GM23338 (cell line): ENCODE measurements at regions not wholly inside any gene's neighbourhood (a gene's known extent, or its start where the extent isn't known, plus 50 kb on each side); places are given as distances from the start of the nearest gene placed in this dataset.

ENCODE experiments used
- ATAC-seq: fragments of 200-7000 bp; cut with Tn5 transposase; 3 replicates; pipeline ENCODE4 v1.9.1; 2020
- DNase-seq: peaks from one replicate; pipeline ENCODE4 v3.0.0-alpha.2; 2015; ENCODE audit warnings: low spot score
- H2AFZ ChIP-seq: fragments of 200-600 bp; sonication (generic); 2 replicates; pipeline ENCODE4 v1.8.0; 2016; ENCODE audit warnings: antibody characterized with exemption, mild to moderate bottlenecking, moderate library complexity
- H3F3A ChIP-seq: fragments of 200-600 bp; sonication (generic); replicated peaks from 2 replicates; pipeline ENCODE4 v1.8.0; 2017; ENCODE audit warnings: antibody characterized with exemption, mixed run types, low read depth
- H3K27ac ChIP-seq: fragments of 200-600 bp; sonication (generic); 2 replicates; pipeline ENCODE4 v1.6.1; 2016; ENCODE audit warnings: low read depth
- H3K27me3 ChIP-seq: fragments of 200-600 bp; sonication (generic); 2 replicates; pipeline ENCODE4 v1.8.0; 2016; ENCODE audit warnings: mild to moderate bottlenecking, mixed run types, moderate library complexity; ENCODE audit not compliant: insufficient read depth
- H3K36me3 ChIP-seq: fragments of 200-600 bp; sonication (generic); 2 replicates; pipeline ENCODE4 v1.8.0; 2016; ENCODE audit warnings: mild to moderate bottlenecking; ENCODE audit not compliant: insufficient read depth
- H3K4me1 ChIP-seq: fragments of 200-600 bp; sonication (generic); 2 replicates; pipeline ENCODE4 v1.8.0; 2016; ENCODE audit warnings: mild to moderate bottlenecking, moderate library complexity; ENCODE audit not compliant: insufficient read depth
- H3K4me2 ChIP-seq: fragments of 200-600 bp; sonication (generic); 2 replicates; pipeline ENCODE4 v1.7.1; 2017; ENCODE audit warnings: mixed run types
- H3K4me3 ChIP-seq: fragments of 200-600 bp; sonication (generic); 2 replicates; pipeline ENCODE4 v1.6.1; 2016; ENCODE audit warnings: mixed run types
- H3K79me2 ChIP-seq: fragments of 200-600 bp; sonication (generic); replicated peaks from 2 replicates; pipeline ENCODE4 v1.8.0; 2017; ENCODE audit warnings: mild to moderate bottlenecking; ENCODE audit not compliant: insufficient read depth
- H3K9me2 ChIP-seq: fragments of 200-600 bp; sonication (generic); 2 replicates; pipeline ENCODE4 v1.8.0; 2017; ENCODE audit not compliant: insufficient read depth
- H4K20me1 ChIP-seq: fragments of 200-600 bp; sonication (generic); replicated peaks from 2 replicates; pipeline ENCODE4 v1.8.0; 2017; ENCODE audit warnings: mild to moderate bottlenecking; ENCODE audit not compliant: insufficient read depth
- H3K27ac Mint-ChIP-seq: 2 replicates; pipeline ENCODE4 v1.8.0; 2020; ENCODE audit warnings: inconsistent platforms, mild to moderate bottlenecking, moderate library complexity, mixed read lengths
- H3K27me3 Mint-ChIP-seq: 3 replicates; pipeline ENCODE4 v1.8.0; 2022; ENCODE audit warnings: low read depth, mild to moderate bottlenecking, moderate library complexity, mixed read lengths, inconsistent platforms; ENCODE audit not compliant: insufficient read depth, poor library complexity
- H3K36me3 Mint-ChIP-seq: 3 replicates; pipeline ENCODE4 v1.8.0; 2021; ENCODE audit warnings: low read depth, mild to moderate bottlenecking, inconsistent platforms, moderate library complexity, mixed read lengths
- H3K4me1 Mint-ChIP-seq: 3 replicates; pipeline ENCODE4 v1.8.0; 2020; ENCODE audit warnings: mild to moderate bottlenecking, inconsistent platforms, mixed read lengths
- H3K4me3 Mint-ChIP-seq: 3 replicates; pipeline ENCODE4 v1.8.0; 2021; ENCODE audit warnings: moderate library complexity, mild to moderate bottlenecking, inconsistent platforms, mixed read lengths
- H3K9me3 Mint-ChIP-seq: 3 replicates; pipeline ENCODE4 v1.8.0; 2020; ENCODE audit warnings: moderate library complexity, mild to moderate bottlenecking, inconsistent platforms, mixed read lengths
- CREB1 ChIP-seq: fragments of 250-450 bp; sonication (Bioruptor Pico); IDR thresholded peaks from 2 replicates; pipeline ENCODE4 v1.5.0; 2020; ENCODE audit warnings: low read depth, mild to moderate bottlenecking, moderate library complexity
- EZH2phosphoT487 ChIP-seq: fragments of 200-600 bp; sonication (generic); IDR thresholded peaks from one replicate; pipeline ENCODE4 v1.8.1; 2018; ENCODE audit warnings: antibody characterized with exemption; ENCODE audit not compliant: unreplicated experiment
- JUNB ChIP-seq: IDR thresholded peaks from one replicate; pipeline ENCODE4 v1.6.1; 2016; ENCODE audit warnings: antibody characterized with exemption; ENCODE audit not compliant: unreplicated experiment
- NANOG ChIP-seq: IDR thresholded peaks from 2 replicates; pipeline ENCODE4 v1.6.1; 2016; ENCODE audit warnings: antibody characterized with exemption, borderline replicate concordance
- POLR2AphosphoS5 ChIP-seq: IDR thresholded peaks from 2 replicates; pipeline ENCODE4 v1.6.1; 2016; ENCODE audit warnings: antibody characterized with exemption, low read depth
- REST ChIP-seq: IDR thresholded peaks from one replicate; pipeline ENCODE4 v1.6.1; 2018; ENCODE audit warnings: antibody characterized with exemption; ENCODE audit not compliant: unreplicated experiment
- STAT1 ChIP-seq: IDR thresholded peaks from one replicate; pipeline ENCODE4 v1.6.1; 2016; ENCODE audit warnings: antibody characterized with exemption; ENCODE audit not compliant: unreplicated experiment
- ZNF114 ChIP-seq: fragments of 250-450 bp; sonication (Bioruptor Pico); IDR thresholded peaks from 2 replicates; pipeline ENCODE4 v1.5.0; 2020; ENCODE audit warnings: mild to moderate bottlenecking, moderate library complexity
- ZNF331 ChIP-seq: fragments of 250-450 bp; sonication (Bioruptor Pico); IDR thresholded peaks from 2 replicates; pipeline ENCODE4 v1.5.0; 2020; ENCODE audit warnings: low read depth, mild to moderate bottlenecking, moderate library complexity
- TF ChIP-seq, protein P1 (sequence below): fragments of 250-450 bp; sonication (Bioruptor Pico); IDR thresholded peaks from 2 replicates; pipeline ENCODE4 v1.5.0; 2020; ENCODE audit warnings: mild to moderate bottlenecking, moderate library complexity
- TF ChIP-seq, protein P2 (sequence below), 2 experiments: fragments of 200-600 bp in 1 of 2; sonication (generic) in 1 of 2; conservative IDR thresholded peaks; 2 replicates each; pipeline versions ENCODE4 v1.5.1 to v1.6.1; 2016 to 2017; ENCODE audit warnings: antibody characterized with exemption in 2 of 2, low read depth in 2 of 2, mild to moderate bottlenecking in 2 of 2, moderate library complexity in 1 of 2

DNA sequence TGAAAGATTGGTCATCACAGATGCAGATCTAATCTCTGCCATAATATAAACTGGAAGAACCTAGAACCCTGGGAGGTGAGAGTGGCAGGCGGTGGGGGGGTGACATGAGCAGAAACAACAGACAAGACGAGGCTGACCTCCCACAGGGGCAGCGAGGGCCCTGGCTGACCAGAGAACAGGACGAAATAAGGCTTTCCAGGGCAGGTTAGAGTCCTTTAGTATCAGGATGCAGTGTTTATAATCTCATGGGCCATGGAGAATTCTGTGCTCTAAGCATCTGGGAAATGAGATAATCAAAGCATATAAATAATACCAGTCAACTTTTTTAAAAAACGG is 102.7 kb upstream of the BCL2L14 start:
- no peak for ATAC-seq
- no peak for TF ChIP-seq POLR2AphosphoS5
- no peak for TF ChIP-seq JUNB
- TF ChIP-seq, protein P1, sequence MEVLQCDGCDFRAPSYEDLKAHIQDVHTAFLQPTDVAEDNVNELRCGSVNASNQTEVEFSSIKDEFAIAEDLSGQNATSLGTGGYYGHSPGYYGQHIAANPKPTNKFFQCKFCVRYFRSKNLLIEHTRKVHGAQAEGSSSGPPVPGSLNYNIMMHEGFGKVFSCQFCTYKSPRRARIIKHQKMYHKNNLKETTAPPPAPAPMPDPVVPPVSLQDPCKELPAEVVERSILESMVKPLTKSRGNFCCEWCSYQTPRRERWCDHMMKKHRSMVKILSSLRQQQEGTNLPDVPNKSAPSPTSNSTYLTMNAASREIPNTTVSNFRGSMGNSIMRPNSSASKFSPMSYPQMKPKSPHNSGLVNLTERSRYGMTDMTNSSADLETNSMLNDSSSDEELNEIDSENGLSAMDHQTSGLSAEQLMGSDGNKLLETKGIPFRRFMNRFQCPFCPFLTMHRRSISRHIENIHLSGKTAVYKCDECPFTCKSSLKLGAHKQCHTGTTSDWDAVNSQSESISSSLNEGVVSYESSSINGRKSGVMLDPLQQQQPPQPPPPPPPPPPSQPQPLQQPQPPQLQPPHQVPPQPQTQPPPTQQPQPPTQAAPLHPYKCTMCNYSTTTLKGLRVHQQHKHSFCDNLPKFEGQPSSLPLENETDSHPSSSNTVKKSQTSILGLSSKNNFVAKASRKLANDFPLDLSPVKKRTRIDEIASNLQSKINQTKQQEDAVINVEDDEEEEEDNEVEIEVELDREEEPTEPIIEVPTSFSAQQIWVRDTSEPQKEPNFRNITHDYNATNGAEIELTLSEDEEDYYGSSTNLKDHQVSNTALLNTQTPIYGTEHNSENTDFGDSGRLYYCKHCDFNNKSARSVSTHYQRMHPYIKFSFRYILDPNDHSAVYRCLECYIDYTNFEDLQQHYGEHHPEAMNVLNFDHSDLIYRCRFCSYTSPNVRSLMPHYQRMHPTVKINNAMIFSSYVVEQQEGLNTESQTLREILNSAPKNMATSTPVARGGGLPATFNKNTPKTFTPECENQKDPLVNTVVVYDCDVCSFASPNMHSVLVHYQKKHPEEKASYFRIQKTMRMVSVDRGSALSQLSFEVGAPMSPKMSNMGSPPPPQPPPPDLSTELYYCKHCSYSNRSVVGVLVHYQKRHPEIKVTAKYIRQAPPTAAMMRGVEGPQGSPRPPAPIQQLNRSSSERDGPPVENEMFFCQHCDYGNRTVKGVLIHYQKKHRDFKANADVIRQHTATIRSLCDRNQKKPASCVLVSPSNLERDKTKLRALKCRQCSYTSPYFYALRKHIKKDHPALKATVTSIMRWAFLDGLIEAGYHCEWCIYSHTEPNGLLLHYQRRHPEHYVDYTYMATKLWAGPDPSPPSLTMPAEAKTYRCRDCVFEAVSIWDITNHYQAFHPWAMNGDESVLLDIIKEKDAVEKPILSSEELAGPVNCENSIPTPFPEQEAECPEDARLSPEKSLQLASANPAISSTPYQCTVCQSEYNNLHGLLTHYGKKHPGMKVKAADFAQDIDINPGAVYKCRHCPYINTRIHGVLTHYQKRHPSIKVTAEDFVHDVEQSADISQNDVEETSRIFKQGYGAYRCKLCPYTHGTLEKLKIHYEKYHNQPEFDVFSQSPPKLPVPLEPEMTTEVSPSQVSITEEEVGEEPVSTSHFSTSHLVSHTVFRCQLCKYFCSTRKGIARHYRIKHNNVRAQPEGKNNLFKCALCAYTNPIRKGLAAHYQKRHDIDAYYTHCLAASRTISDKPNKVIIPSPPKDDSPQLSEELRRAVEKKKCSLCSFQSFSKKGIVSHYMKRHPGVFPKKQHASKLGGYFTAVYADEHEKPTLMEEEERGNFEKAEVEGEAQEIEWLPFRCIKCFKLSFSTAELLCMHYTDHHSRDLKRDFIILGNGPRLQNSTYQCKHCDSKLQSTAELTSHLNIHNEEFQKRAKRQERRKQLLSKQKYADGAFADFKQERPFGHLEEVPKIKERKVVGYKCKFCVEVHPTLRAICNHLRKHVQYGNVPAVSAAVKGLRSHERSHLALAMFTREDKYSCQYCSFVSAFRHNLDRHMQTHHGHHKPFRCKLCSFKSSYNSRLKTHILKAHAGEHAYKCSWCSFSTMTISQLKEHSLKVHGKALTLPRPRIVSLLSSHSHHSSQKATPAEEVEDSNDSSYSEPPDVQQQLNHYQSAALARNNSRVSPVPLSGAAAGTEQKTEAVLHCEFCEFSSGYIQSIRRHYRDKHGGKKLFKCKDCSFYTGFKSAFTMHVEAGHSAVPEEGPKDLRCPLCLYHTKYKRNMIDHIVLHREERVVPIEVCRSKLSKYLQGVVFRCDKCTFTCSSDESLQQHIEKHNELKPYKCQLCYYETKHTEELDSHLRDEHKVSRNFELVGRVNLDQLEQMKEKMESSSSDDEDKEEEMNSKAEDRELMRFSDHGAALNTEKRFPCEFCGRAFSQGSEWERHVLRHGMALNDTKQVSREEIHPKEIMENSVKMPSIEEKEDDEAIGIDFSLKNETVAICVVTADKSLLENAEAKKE (CRISPR knock-in tag) = no peak
- TF ChIP-seq, protein P2, sequence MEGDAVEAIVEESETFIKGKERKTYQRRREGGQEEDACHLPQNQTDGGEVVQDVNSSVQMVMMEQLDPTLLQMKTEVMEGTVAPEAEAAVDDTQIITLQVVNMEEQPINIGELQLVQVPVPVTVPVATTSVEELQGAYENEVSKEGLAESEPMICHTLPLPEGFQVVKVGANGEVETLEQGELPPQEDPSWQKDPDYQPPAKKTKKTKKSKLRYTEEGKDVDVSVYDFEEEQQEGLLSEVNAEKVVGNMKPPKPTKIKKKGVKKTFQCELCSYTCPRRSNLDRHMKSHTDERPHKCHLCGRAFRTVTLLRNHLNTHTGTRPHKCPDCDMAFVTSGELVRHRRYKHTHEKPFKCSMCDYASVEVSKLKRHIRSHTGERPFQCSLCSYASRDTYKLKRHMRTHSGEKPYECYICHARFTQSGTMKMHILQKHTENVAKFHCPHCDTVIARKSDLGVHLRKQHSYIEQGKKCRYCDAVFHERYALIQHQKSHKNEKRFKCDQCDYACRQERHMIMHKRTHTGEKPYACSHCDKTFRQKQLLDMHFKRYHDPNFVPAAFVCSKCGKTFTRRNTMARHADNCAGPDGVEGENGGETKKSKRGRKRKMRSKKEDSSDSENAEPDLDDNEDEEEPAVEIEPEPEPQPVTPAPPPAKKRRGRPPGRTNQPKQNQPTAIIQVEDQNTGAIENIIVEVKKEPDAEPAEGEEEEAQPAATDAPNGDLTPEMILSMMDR (conservative IDR thresholded peaks at IDR 0.05; ENCODE audit: low read depth in 2 of 2) = no peak
- TF ChIP-seq CREB1 (CRISPR knock-in tag) = no peak
- no peak for TF ChIP-seq NANOG
- TF ChIP-seq ZNF331 (CRISPR knock-in tag) = no peak
- TF ChIP-seq ZNF114 = no peak
- TF ChIP-seq STAT1 = no peak
- TF ChIP-seq EZH2phosphoT487 = no peak
- no peak for TF ChIP-seq REST
- Mint-ChIP-seq H3K36me3 (no peaks in the 10 kb centered on the region), H3K9me3 (peaks cover 8% of the 10 kb centered on the region; the same call in 2 of the 3 replicates), H3K4me3 (no peak overlapping the region), H3K27ac (no peak overlapping the region), H3K27me3 (peaks cover 5% of the 10 kb centered on the region), H3K4me1 (peaks cover 31% of the 10 kb centered on the region)
- H3K4me2 ChIP-seq = no peak overlapping the region
- DNase-seq = no peak
- H3K79me2 ChIP-seq = no peaks in the 10 kb centered on the region
- no peak overlapping the region for H3K4me3 ChIP-seq
- no peaks in the 10 kb centered on the region for H3K27me3 ChIP-seq
- peaks cover 10% of the 10 kb centered on the region; the same call in 1 of the 2 replicates for H3K4me1 ChIP-seq
- H3K36me3 ChIP-seq = no peaks in the 10 kb centered on the region
- H2AFZ ChIP-seq = no peak overlapping the region
- no peaks in the 10 kb centered on the region for H3F3A ChIP-seq
- no peaks in the 10 kb centered on the region for H3K9me2 ChIP-seq
- no peak overlapping the region for H3K27ac ChIP-seq
- no peaks in the 10 kb centered on the region for H4K20me1 ChIP-seq
